GM12878 (cell line): ENCODE measurements at regions not wholly inside any gene's neighbourhood (a gene's known extent, or its start where the extent isn't known, plus 50 kb on each side); places are given as distances from the start of the nearest gene placed in this dataset.
A peak's percentile ranks its signal among the peaks of the same experiment; 100 is the strongest.

ENCODE experiments used
- BACH1 ChIP-seq: fragments of 450-650 bp; IDR thresholded peaks from 2 replicates; pipeline ENCODE4 v1.6.1; 2017; ENCODE audit warnings: mild to moderate bottlenecking, borderline replicate concordance
- BMI1 ChIP-seq: fragments of 450-650 bp; IDR thresholded peaks from 2 replicates; pipeline ENCODE4 v1.6.1; 2016; ENCODE audit warnings: mild to moderate bottlenecking, moderate library complexity, borderline replicate concordance
- CBFB ChIP-seq: IDR thresholded peaks from 2 replicates; pipeline ENCODE4 v1.6.1; 2016; ENCODE audit warnings: antibody characterized with exemption, low read depth
- CREB1 ChIP-seq: IDR thresholded peaks from 2 replicates; pipeline ENCODE4 v1.6.1; 2012; ENCODE audit warnings: low read depth, mild to moderate bottlenecking, inconsistent platforms
- IKZF2 ChIP-seq, 2 experiments: fragments of 450-650 bp; IDR thresholded peaks; 2 replicates each; pipeline ENCODE4 v1.6.1; 2017; ENCODE audit warnings: mild to moderate bottlenecking in 2 of 2, moderate library complexity in 2 of 2
- IRF4 ChIP-seq: IDR thresholded peaks from 2 replicates; pipeline ENCODE4 v1.6.1; 2011; ENCODE audit warnings: low read depth, low read length
- JUNB ChIP-seq: IDR thresholded peaks from 2 replicates; pipeline ENCODE4 v1.6.1; 2016; ENCODE audit warnings: antibody characterized with exemption, mild to moderate bottlenecking
- KAT2A ChIP-seq: conservative IDR thresholded peaks from 2 replicates; pipeline ENCODE4 v1.6.1; 2011; ENCODE audit warnings: low read depth, low read length; ENCODE audit not compliant: control insufficient read depth
- LARP7 ChIP-seq: fragments of 450-650 bp; IDR thresholded peaks from 2 replicates; pipeline ENCODE4 v1.6.1; 2017; ENCODE audit warnings: mild to moderate bottlenecking
- MXI1 ChIP-seq: fragments of 150-350 bp; IDR thresholded peaks from 2 replicates; pipeline ENCODE4 v1.6.1; 2011; ENCODE audit warnings: low read depth, mild to moderate bottlenecking, inconsistent platforms, low read length, improper control_type of control experiment
- NBN ChIP-seq: fragments of 450-650 bp; IDR thresholded peaks from 2 replicates; pipeline ENCODE4 v1.6.1; 2016
- NFIC ChIP-seq: IDR thresholded peaks from 2 replicates; pipeline ENCODE4 v1.6.1; 2012; ENCODE audit warnings: low read depth, mild to moderate bottlenecking, inconsistent platforms, low read length, moderate library complexity
- NR2F1 ChIP-seq: fragments of 450-650 bp; conservative IDR thresholded peaks from 2 replicates; pipeline ENCODE4 v1.6.1; 2017; ENCODE audit warnings: mild to moderate bottlenecking
- PBX3 ChIP-seq: IDR thresholded peaks from 2 replicates; pipeline ENCODE4 v1.6.1; 2011; ENCODE audit warnings: mild to moderate bottlenecking, low read depth, low read length, moderate library complexity; ENCODE audit not compliant: insufficient replicate concordance
- RCOR1 ChIP-seq: conservative IDR thresholded peaks from 2 replicates; pipeline ENCODE4 v1.6.1; 2012; ENCODE audit warnings: low read depth, low read length, improper control_type of control experiment
- RELB ChIP-seq: fragments of 450-650 bp; IDR thresholded peaks from 2 replicates; pipeline ENCODE4 v1.6.1; 2017; ENCODE audit warnings: low read depth, mild to moderate bottlenecking, moderate library complexity
- RUNX3 ChIP-seq: IDR thresholded peaks from 2 replicates; pipeline ENCODE4 v1.6.1; 2012; ENCODE audit warnings: low read length, inconsistent platforms
- SIX5 ChIP-seq: IDR thresholded peaks from 2 replicates; pipeline ENCODE4 v1.6.1; 2011; ENCODE audit warnings: mild to moderate bottlenecking, low read depth, low read length, moderate library complexity; ENCODE audit not compliant: severe bottlenecking
- SP1 ChIP-seq: IDR thresholded peaks from one replicate; pipeline ENCODE4 v1.6.1; 2011; ENCODE audit warnings: low read depth, low read length
- SPI1 ChIP-seq: IDR thresholded peaks from 2 replicates; pipeline ENCODE4 v1.6.1; 2011; ENCODE audit warnings: low read depth, mild to moderate bottlenecking, low read length, moderate library complexity, borderline replicate concordance; ENCODE audit not compliant: insufficient read depth
- SUPT20H ChIP-seq: IDR thresholded peaks from 2 replicates; pipeline ENCODE4 v1.6.1; 2011; ENCODE audit warnings: low read depth, mild to moderate bottlenecking, low read length, moderate library complexity, borderline replicate concordance; ENCODE audit not compliant: control insufficient read depth
- SUZ12 ChIP-seq: fragments of 200-600 bp; sonication (generic); IDR thresholded peaks from one replicate; pipeline ENCODE4 v1.6.1; 2018; ENCODE audit warnings: antibody characterized with exemption, mild to moderate bottlenecking; ENCODE audit not compliant: unreplicated experiment
- USF1 ChIP-seq: IDR thresholded peaks from 2 replicates; pipeline ENCODE4 v1.6.1; 2011; ENCODE audit warnings: borderline replicate concordance, low read depth, mild to moderate bottlenecking, moderate library complexity, mixed read lengths, low read length; ENCODE audit not compliant: insufficient read depth; ENCODE audit errors: extremely low read length
- WRNIP1 ChIP-seq: IDR thresholded peaks from 2 replicates; pipeline ENCODE4 v1.6.1; 2011; ENCODE audit warnings: low read depth, low read length, improper control_type of control experiment, borderline replicate concordance
- ZBTB33 ChIP-seq: fragments of 450-650 bp; IDR thresholded peaks from 2 replicates; pipeline ENCODE4 v1.6.1; 2017; ENCODE audit warnings: mild to moderate bottlenecking
- ZZZ3 ChIP-seq: IDR thresholded peaks from 2 replicates; pipeline ENCODE4 v1.6.1; 2011; ENCODE audit warnings: low read depth; ENCODE audit not compliant: control insufficient read depth, insufficient read length

DNA sequence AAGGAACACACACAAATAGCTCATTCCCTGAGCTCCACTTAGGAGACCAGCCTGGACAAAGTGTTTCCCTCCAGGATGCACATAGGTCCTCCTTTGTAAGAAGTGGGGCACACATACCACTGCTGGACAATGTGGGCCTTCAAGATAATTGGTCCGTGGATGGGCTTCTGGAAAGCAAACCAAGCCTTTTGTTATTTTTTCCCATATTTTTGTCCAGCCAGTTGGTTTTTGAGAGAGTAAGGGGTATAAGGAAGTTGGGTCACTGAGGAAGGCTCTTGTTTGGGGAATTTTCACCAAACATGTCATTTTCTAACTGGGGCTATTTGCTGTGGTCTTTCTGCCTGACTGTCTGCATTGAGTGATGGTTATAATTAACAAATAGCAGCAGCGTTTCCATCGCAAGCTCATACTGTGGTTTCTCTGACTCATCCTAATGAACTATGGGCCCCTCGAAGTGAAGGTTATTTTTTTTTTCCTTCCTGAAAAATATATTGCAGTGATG is 306.3 kb upstream of the DUSP10 start (continued):
- TF ChIP-seq ZBTB33 (no peak), MXI1 (peak; percentile 24; the same call in 1 of the 2 replicates), BACH1 (no peak; the same call in 1 of the 2 replicates), NR2F1 (peak; percentile 58), ZZZ3 (no peak), SUPT20H (no peak), IKZF2 (IDR thresholded peaks at IDR 0.05) (peak; percentile 85 to 90), SIX5 (no peak), KAT2A (no peak), SPI1 (no peak), NFIC (peak; percentile 82; the same call in 1 of the 2 replicates), SUZ12 (no peak), PBX3 (peak; percentile 82), RUNX3 (peak; percentile 96), WRNIP1 (no peak), JUNB (peak; percentile 84), CBFB (peak; percentile 69; the same call in 1 of the 2 replicates), BMI1 (0 out of 2 replicates have a peak, but pooled peaks have one; percentile 40), LARP7 (no peak), RCOR1 (0 out of 2 replicates have a peak, but pooled peaks have one; percentile 51), NBN (peak; percentile 73; the same call in 1 of the 2 replicates), RELB (peak; percentile 86), IRF4 (no peak), CREB1 (peak; percentile 51; the same call in 1 of the 2 replicates), SP1 (peak; percentile 21), USF1 (no peak)
